Transverse colon (tissue), 3 donors: ENCODE measurements at regions not wholly inside any gene's neighbourhood (a gene's known extent, or its start where the extent isn't known, plus 50 kb on each side); places are given as distances from the start of the nearest gene placed in this dataset.
"Not testable (repeated sequence)": the region's sequence is repeated elsewhere in the genome, so short reads cannot be mapped to it uniquely, and the experiment has no call there.

Experiments
- POLR2A ChIP-seq: fragments of 450-650 bp; IDR thresholded peaks from one replicate; pipeline ENCODE4 v1.6.1; 2016; ENCODE audit warnings: antibody characterized with exemption, mild to moderate bottlenecking, moderate library complexity
- TF ChIP-seq, protein P1 (sequence below), 5 experiments: fragments of 200-600 bp in 3 of 5; fragments of 450-650 bp in 2 of 5; sonication (generic) in 3 of 5; IDR thresholded peaks; 1 replicate in 2 of 5; 2 replicates in 3 of 5; pipeline ENCODE4 v1.5.1; 2016 to 2017; ENCODE audit warnings: antibody characterized with exemption in 5 of 5, inconsistent platforms in 3 of 5, mild to moderate bottlenecking in 2 of 5, moderate library complexity in 1 of 5

DNA sequence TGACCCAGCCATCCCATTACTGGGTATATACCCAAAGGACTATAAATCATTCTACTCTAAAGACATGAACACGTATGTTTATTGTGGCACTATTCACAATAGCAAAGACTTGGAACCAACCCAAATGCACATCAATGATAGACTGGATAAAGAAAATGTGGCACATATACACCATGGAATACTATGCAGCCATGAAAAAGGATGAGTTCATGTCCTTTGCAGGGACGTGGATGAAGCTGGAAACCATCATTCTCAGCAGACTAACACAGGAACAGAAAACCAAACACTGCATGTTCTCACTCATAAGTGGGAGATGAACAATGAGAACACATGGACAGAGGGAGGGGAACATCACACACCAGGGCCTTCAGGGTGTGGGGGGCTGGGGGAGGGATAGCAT is 634.2 kb downstream of the IQCM start:
- TF ChIP-seq, protein P1, sequence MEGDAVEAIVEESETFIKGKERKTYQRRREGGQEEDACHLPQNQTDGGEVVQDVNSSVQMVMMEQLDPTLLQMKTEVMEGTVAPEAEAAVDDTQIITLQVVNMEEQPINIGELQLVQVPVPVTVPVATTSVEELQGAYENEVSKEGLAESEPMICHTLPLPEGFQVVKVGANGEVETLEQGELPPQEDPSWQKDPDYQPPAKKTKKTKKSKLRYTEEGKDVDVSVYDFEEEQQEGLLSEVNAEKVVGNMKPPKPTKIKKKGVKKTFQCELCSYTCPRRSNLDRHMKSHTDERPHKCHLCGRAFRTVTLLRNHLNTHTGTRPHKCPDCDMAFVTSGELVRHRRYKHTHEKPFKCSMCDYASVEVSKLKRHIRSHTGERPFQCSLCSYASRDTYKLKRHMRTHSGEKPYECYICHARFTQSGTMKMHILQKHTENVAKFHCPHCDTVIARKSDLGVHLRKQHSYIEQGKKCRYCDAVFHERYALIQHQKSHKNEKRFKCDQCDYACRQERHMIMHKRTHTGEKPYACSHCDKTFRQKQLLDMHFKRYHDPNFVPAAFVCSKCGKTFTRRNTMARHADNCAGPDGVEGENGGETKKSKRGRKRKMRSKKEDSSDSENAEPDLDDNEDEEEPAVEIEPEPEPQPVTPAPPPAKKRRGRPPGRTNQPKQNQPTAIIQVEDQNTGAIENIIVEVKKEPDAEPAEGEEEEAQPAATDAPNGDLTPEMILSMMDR (IDR thresholded peaks at IDR 0.05) = not testable (repeated sequence)
- not testable (repeated sequence) for TF ChIP-seq POLR2A
